IPS-15b (cell line): ENCODE measurements at regions not wholly inside any gene's neighbourhood (a gene's known extent, or its start where the extent isn't known, plus 50 kb on each side); places are given as distances from the start of the nearest gene placed in this dataset.

Source experiments
- H3K27me3 ChIP-seq: one replicate; pipeline ENCODE4 v1.6.1; 2013; ENCODE audit warnings: low read length; ENCODE audit not compliant: control insufficient read depth, insufficient read depth
- H3K36me3 ChIP-seq: one replicate; pipeline ENCODE4 v1.6.1; 2013; ENCODE audit warnings: low read length; ENCODE audit not compliant: control insufficient read depth, insufficient read depth
- H3K4me1 ChIP-seq: one replicate; pipeline ENCODE4 v1.6.1; 2013; ENCODE audit warnings: mild to moderate bottlenecking, low read length; ENCODE audit not compliant: control insufficient read depth, insufficient read depth
- H3K4me3 ChIP-seq: one replicate; pipeline ENCODE4 v1.5.1; 2013; ENCODE audit warnings: low read depth, low read length
- H3K9ac ChIP-seq: one replicate; pipeline ENCODE4 v1.6.1; 2013; ENCODE audit warnings: low read depth, mild to moderate bottlenecking, low read length
- H3K9me3 ChIP-seq: one replicate; pipeline ENCODE4 v1.6.1; 2013; ENCODE audit warnings: mild to moderate bottlenecking, low read length; ENCODE audit not compliant: control insufficient read depth, insufficient read depth

- no peaks in the 10 kb centered on the region for H3K4me1 ChIP-seq
- no peaks in the 10 kb centered on the region for H3K27me3 ChIP-seq
- no peak overlapping the region for H3K4me3 ChIP-seq
- H3K9ac ChIP-seq, result no peak overlapping the region
- H3K9me3 ChIP-seq, result no peaks in the 10 kb centered on the region
- no peaks in the 10 kb centered on the region for H3K36me3 ChIP-seq
These were observed 1652.3 kb upstream of the SLC39A10 start for GRCh38 chr2:194004590-194005206.

- Histone ChIP-seq H3K9ac (no peak overlapping the region), H3K4me3 (no peak overlapping the region), H3K9me3 (no peaks in the 10 kb centered on the region), H3K36me3 (no peaks in the 10 kb centered on the region), H3K4me1 (no peaks in the 10 kb centered on the region), H3K27me3 (no peaks in the 10 kb centered on the region)
These were observed 1653.1 kb upstream of the SLC39A10 start for GRCh38 chr2:194003911-194004310.

GRCh38 chr2:194002699-194003368 is 1654.2 kb upstream of the SLC39A10 start:
- H3K36me3 ChIP-seq, result no peaks in the 10 kb centered on the region
- H3K9ac ChIP-seq, result no peak overlapping the region
- H3K4me3 ChIP-seq, result no peak overlapping the region
- H3K9me3 ChIP-seq, result no peaks in the 10 kb centered on the region
- H3K27me3 ChIP-seq, result no peaks in the 10 kb centered on the region
- no peaks in the 10 kb centered on the region for H3K4me1 ChIP-seq

- no peak overlapping the region for H3K4me3 ChIP-seq
- H3K36me3 ChIP-seq, result no peaks in the 10 kb centered on the region
- H3K27me3 ChIP-seq, result no peaks in the 10 kb centered on the region
- H3K9ac ChIP-seq, result no peak overlapping the region
- no peaks in the 10 kb centered on the region for H3K9me3 ChIP-seq
- H3K4me1 ChIP-seq, result no peaks in the 10 kb centered on the region
These were observed 1666.2 kb upstream of the SLC39A10 start for GRCh38 chr2:193990868-193991267.

GRCh38 chr2:193989645-193990044 is 1667.4 kb upstream of the SLC39A10 start:
- H3K4me1 ChIP-seq, result no peaks in the 10 kb centered on the region
- H3K9ac ChIP-seq, result no peak overlapping the region
- H3K27me3 ChIP-seq, result no peaks in the 10 kb centered on the region
- H3K4me3 ChIP-seq, result no peak overlapping the region
- H3K9me3 ChIP-seq, result no peaks in the 10 kb centered on the region
- H3K36me3 ChIP-seq, result no peaks in the 10 kb centered on the region

- Histone ChIP-seq H3K9ac (no peak overlapping the region), H3K9me3 (no peaks in the 10 kb centered on the region), H3K27me3 (no peaks in the 10 kb centered on the region), H3K36me3 (no peaks in the 10 kb centered on the region), H3K4me1 (no peaks in the 10 kb centered on the region), H3K4me3 (no peak overlapping the region)
These were observed 1668.2 kb upstream of the SLC39A10 start for GRCh38 chr2:193988784-193989183.

GRCh38 chr2:193985272-193985671 is 1671.8 kb upstream of the SLC39A10 start:
- H3K4me1 ChIP-seq, result no peaks in the 10 kb centered on the region
- no peak overlapping the region for H3K4me3 ChIP-seq
- H3K9me3 ChIP-seq, result no peaks in the 10 kb centered on the region
- no peaks in the 10 kb centered on the region for H3K36me3 ChIP-seq
- H3K27me3 ChIP-seq, result no peaks in the 10 kb centered on the region
- no peak overlapping the region for H3K9ac ChIP-seq

GRCh38 chr2:193980599-193980998 is 1676.4 kb upstream of the SLC39A10 start:
- Histone ChIP-seq H3K36me3 (no peaks in the 10 kb centered on the region), H3K27me3 (no peaks in the 10 kb centered on the region), H3K4me3 (no peak overlapping the region), H3K4me1 (no peaks in the 10 kb centered on the region), H3K9ac (no peak overlapping the region), H3K9me3 (no peaks in the 10 kb centered on the region)

- no peak overlapping the region for H3K9ac ChIP-seq
These were observed 1683.2 kb upstream of the SLC39A10 start for GRCh38 chr2:193973781-193974180.

GRCh38 chr2:193966590-193966989 is 1690.4 kb upstream of the SLC39A10 start:
- Histone ChIP-seq H3K4me3 (no peak overlapping the region), H3K9me3 (no peaks in the 10 kb centered on the region), H3K9ac (no peak overlapping the region), H3K4me1 (peaks cover 9% of the 10 kb centered on the region), H3K36me3 (no peaks in the 10 kb centered on the region), H3K27me3 (no peaks in the 10 kb centered on the region)

More at GRCh38 chr2:193973781-193974180, 1683.2 kb upstream of the SLC39A10 start:
- H3K9me3 ChIP-seq, result no peaks in the 10 kb centered on the region
- H3K27me3 ChIP-seq, result no peaks in the 10 kb centered on the region
- H3K4me1 ChIP-seq, result no peaks in the 10 kb centered on the region
- no peak overlapping the region for H3K4me3 ChIP-seq
- H3K36me3 ChIP-seq, result no peaks in the 10 kb centered on the region

GRCh38 chr2:193965263-193965662 is 1691.8 kb upstream of the SLC39A10 start:
- no peaks in the 10 kb centered on the region for H3K9me3 ChIP-seq
- no peaks in the 10 kb centered on the region for H3K27me3 ChIP-seq
- no peak overlapping the region for H3K4me3 ChIP-seq

GRCh38 chr2:193963472-193964119 is 1693.4 kb upstream of the SLC39A10 start:
- Histone ChIP-seq H3K9ac (no peak overlapping the region), H3K36me3 (no peaks in the 10 kb centered on the region), H3K9me3 (no peaks in the 10 kb centered on the region), H3K27me3 (no peaks in the 10 kb centered on the region), H3K4me3 (no peak overlapping the region), H3K4me1 (peaks cover 9% of the 10 kb centered on the region)

More at GRCh38 chr2:193965263-193965662, 1691.8 kb upstream of the SLC39A10 start:
- Histone ChIP-seq H3K4me1 (peaks cover 9% of the 10 kb centered on the region), H3K9ac (no peak overlapping the region), H3K36me3 (no peaks in the 10 kb centered on the region)
